SU-DHL-6 (cell line): ENCODE measurements at regions not wholly inside any gene's neighbourhood (a gene's known extent, or its start where the extent isn't known, plus 50 kb on each side); places are given as distances from the start of the nearest gene placed in this dataset.

Experiments used
- H2AFZ ChIP-seq: fragments of 200-600 bp; sonication (generic); 2 replicates; pipeline ENCODE4 v1.6.1; 2014; ENCODE audit warnings: low read depth, mild to moderate bottlenecking, moderate library complexity, mixed read lengths, antibody characterized with exemption, low read length; ENCODE audit not compliant: severe bottlenecking
- H3F3A ChIP-seq: fragments of 200-600 bp; shearing (Covaris generic); 2 replicates; pipeline ENCODE4 v1.6.0; 2016; ENCODE audit warnings: antibody characterized with exemption, mild to moderate bottlenecking; ENCODE audit not compliant: insufficient read depth
- H3K27ac ChIP-seq: fragments of 200-600 bp; sonication (generic); 2 replicates; pipeline ENCODE4 v1.5.1; 2016; ENCODE audit warnings: low read depth, mild to moderate bottlenecking, low read length, moderate library complexity, mixed read lengths
- H3K27me3 ChIP-seq: fragments of 200-600 bp; sonication (generic), shearing (Covaris generic); 2 replicates; pipeline ENCODE4 v1.6.0; 2014; ENCODE audit warnings: mild to moderate bottlenecking, low read length
- H3K36me3 ChIP-seq: fragments of 200-600 bp; sonication (generic); 2 replicates; pipeline ENCODE4 v1.6.1; 2014; ENCODE audit warnings: mild to moderate bottlenecking, low read length, mixed read lengths
- H3K4me2 ChIP-seq: fragments of 300-600, 200-600 bp; shearing (Covaris generic), sonication (generic); 2 replicates; pipeline ENCODE4 v1.6.0; 2014; ENCODE audit warnings: low read length, low read depth, mild to moderate bottlenecking; ENCODE audit not compliant: poor library complexity, severe bottlenecking
- H3K4me3 ChIP-seq: fragments of 200-600 bp; sonication (generic); 2 replicates; pipeline ENCODE4 v1.5.1; 2014; ENCODE audit warnings: antibody characterized with exemption, low read length, mild to moderate bottlenecking, mixed read lengths; ENCODE audit not compliant: insufficient read depth, poor library complexity, severe bottlenecking
- H3K79me2 ChIP-seq: fragments of 200-600 bp; sonication (generic); 2 replicates; pipeline ENCODE4 v1.6.1; 2014; ENCODE audit warnings: mild to moderate bottlenecking, low read length, moderate library complexity; ENCODE audit not compliant: insufficient read depth
- H3K9ac ChIP-seq: fragments of 200-600 bp; sonication (generic); 2 replicates; pipeline ENCODE4 v1.7.0; 2014; ENCODE audit warnings: mild to moderate bottlenecking, low read length
- H3K9me2 ChIP-seq: fragments of 200-600 bp; sonication (generic); replicated peaks from 2 replicates; pipeline ENCODE4 v1.6.1; 2014; ENCODE audit warnings: low read length; ENCODE audit not compliant: insufficient read depth
- H3K9me3 ChIP-seq: fragments of 200-600 bp; sonication (generic); 2 replicates; pipeline ENCODE4 v1.6.1; 2014; ENCODE audit warnings: low read length, mixed read lengths; ENCODE audit not compliant: insufficient read depth
- H4K20me1 ChIP-seq: fragments of 200-600 bp; sonication (generic); 2 replicates; pipeline ENCODE4 v1.6.1; 2014; ENCODE audit warnings: low read depth, mild to moderate bottlenecking, antibody characterized with exemption, low read length, moderate library complexity, mixed read lengths
- EZH2phosphoT487 ChIP-seq: fragments of 200-600 bp; sonication (generic), shearing (Covaris generic); conservative IDR thresholded peaks from 2 replicates; pipeline ENCODE4 v1.6.1; 2018; ENCODE audit warnings: mild to moderate bottlenecking, antibody characterized with exemption, low read length, moderate library complexity, mixed read lengths
- TF ChIP-seq, protein P1 (sequence below): fragments of 200-600 bp; sonication (generic); IDR thresholded peaks from one replicate; pipeline ENCODE4 v1.5.1; 2017; ENCODE audit warnings: antibody characterized with exemption, mild to moderate bottlenecking, low read length, moderate library complexity; ENCODE audit not compliant: insufficient read depth, poor library complexity, severe bottlenecking

DNA sequence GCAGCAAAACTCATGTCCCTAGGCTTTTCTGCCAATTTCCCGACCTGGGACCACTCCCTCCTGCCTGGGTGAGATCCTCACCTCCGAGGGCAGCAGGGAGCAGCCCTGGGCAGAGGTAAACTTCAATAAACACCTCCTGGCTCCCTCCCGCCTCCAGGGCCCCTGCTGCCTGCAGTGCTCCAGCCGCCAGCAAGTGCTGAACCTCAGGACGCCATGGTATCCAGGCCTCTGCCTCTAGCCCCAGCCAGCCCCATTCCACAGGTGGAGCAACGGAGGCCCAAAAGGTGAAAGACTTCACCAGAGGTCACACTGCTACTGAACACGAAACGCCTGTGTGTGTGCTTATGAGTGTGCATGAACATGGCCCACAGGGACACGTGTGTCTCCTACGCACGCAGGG, 59.9 kb upstream of the LINGO1 start:
- Histone ChIP-seq H3K27me3 (no peaks in the 10 kb centered on the region), H2AFZ (no peak overlapping the region), H3K9me3 (no peaks in the 10 kb centered on the region), H3K36me3 (no peaks in the 10 kb centered on the region), H3K9me2 (no peaks in the 10 kb centered on the region), H3K79me2 (no peaks in the 10 kb centered on the region), H3K27ac (no peak overlapping the region), H3K9ac (no peak overlapping the region), H4K20me1 (no peaks in the 10 kb centered on the region), H3F3A (no peaks in the 10 kb centered on the region), H3K4me3 (no peak overlapping the region), H3K4me2 (no peak overlapping the region)
- TF ChIP-seq, protein P1, sequence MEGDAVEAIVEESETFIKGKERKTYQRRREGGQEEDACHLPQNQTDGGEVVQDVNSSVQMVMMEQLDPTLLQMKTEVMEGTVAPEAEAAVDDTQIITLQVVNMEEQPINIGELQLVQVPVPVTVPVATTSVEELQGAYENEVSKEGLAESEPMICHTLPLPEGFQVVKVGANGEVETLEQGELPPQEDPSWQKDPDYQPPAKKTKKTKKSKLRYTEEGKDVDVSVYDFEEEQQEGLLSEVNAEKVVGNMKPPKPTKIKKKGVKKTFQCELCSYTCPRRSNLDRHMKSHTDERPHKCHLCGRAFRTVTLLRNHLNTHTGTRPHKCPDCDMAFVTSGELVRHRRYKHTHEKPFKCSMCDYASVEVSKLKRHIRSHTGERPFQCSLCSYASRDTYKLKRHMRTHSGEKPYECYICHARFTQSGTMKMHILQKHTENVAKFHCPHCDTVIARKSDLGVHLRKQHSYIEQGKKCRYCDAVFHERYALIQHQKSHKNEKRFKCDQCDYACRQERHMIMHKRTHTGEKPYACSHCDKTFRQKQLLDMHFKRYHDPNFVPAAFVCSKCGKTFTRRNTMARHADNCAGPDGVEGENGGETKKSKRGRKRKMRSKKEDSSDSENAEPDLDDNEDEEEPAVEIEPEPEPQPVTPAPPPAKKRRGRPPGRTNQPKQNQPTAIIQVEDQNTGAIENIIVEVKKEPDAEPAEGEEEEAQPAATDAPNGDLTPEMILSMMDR: no peak
- no peak for TF ChIP-seq EZH2phosphoT487

DNA sequence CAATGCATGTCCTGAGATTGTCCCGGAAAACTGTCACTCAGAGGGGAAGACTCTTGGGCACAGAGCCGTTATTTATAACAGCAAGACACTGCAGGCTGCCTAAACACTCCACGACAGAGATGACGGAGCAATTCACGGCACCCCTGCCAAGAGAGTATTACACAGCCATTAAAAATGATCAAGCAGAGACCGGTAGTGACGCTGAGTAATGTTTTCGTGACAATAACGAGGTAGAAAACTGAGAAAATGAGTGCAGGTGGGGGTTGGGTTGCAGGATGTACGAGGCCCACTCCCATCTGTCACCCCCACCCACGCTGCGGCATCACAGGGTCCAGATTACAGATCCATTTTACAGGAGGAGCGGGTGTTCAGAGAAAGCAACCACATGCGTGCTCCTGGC, 58.9 kb upstream of the LINGO1 start:
- Histone ChIP-seq H3K9me2 (no peaks in the 10 kb centered on the region), H3K27me3 (no peaks in the 10 kb centered on the region), H2AFZ (no peak overlapping the region), H3K9ac (no peak overlapping the region), H4K20me1 (no peaks in the 10 kb centered on the region), H3K27ac (no peak overlapping the region), H3K4me2 (no peak overlapping the region), H3F3A (no peaks in the 10 kb centered on the region), H3K4me3 (no peak overlapping the region), H3K36me3 (no peaks in the 10 kb centered on the region), H3K9me3 (no peaks in the 10 kb centered on the region), H3K79me2 (no peaks in the 10 kb centered on the region)
- no peak for TF ChIP-seq EZH2phosphoT487
- TF ChIP-seq, protein P1: no peak

DNA sequence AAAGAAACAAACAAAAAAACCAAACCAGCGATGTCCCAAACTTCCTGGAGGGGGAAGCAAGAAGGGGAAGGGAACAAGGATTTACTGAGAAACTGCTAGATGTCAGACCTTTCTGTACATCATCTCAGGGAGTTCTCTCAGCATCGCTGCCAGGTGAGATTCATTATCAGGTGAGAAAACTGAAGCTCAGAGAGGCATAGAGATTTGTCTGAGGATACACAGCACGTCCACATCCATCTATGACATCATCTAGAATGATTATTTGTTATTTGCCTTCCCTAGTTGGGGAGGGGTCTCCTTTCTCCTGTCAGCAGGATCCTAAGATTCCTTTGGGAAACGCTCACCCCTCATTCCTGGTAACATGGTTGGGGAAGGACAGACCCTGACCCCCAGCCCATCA, 57.1 kb upstream of the LINGO1 start:
- Histone ChIP-seq H3K36me3 (no peaks in the 10 kb centered on the region), H3K79me2 (no peaks in the 10 kb centered on the region), H3K9ac (no peak overlapping the region), H2AFZ (no peak overlapping the region), H3K4me3 (no peak overlapping the region), H4K20me1 (no peaks in the 10 kb centered on the region), H3K4me2 (no peak overlapping the region), H3K27ac (no peak overlapping the region), H3K27me3 (no peaks in the 10 kb centered on the region), H3K9me3 (no peaks in the 10 kb centered on the region), H3K9me2 (no peaks in the 10 kb centered on the region), H3F3A (no peaks in the 10 kb centered on the region)
- TF ChIP-seq EZH2phosphoT487: no peak
- TF ChIP-seq, protein P1: no peak

DNA sequence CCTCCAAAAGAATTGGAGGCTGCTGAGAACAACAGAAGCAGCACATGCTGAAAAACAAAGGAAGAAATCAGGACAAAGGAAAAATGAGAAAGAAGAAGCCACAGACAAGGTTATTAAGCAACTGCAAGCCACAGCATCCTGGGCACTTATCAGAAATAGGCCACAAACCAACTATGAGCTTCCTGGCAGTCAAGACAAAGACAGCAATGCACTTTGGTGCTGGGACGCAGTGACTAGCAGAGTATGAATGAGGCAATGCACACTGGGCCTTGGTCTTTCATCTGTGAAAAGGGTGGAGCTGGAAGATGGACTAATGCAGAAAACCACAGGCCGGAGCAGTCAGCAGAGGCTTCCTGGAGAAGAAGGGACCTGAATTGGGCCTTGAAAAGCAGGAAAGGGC, 56.0 kb upstream of the LINGO1 start:
- TF ChIP-seq EZH2phosphoT487: no peak
- TF ChIP-seq, protein P1: no peak
- Histone ChIP-seq H3K27me3 (no peaks in the 10 kb centered on the region), H3K36me3 (no peaks in the 10 kb centered on the region), H2AFZ (no peak overlapping the region), H3K79me2 (no peaks in the 10 kb centered on the region), H4K20me1 (no peaks in the 10 kb centered on the region), H3K9me2 (no peaks in the 10 kb centered on the region), H3K9ac (no peak overlapping the region), H3K27ac (no peak overlapping the region), H3K4me3 (no peak overlapping the region), H3F3A (no peaks in the 10 kb centered on the region), H3K9me3 (no peaks in the 10 kb centered on the region), H3K4me2 (no peak overlapping the region)
